ENCODE measurements at regions not wholly inside any gene's neighbourhood (a gene's known extent, or its start where the extent isn't known, plus 50 kb on each side); places are given as distances from the start of the nearest gene placed in this dataset.

- Histone ChIP-seq H2AK5ac (ENCODE audit: low read depth, low read length) (no peak overlapping the region), H2BK20ac (ENCODE audit: low read length) (no peak overlapping the region), H2BK15ac (ENCODE audit: low read length) (no peak overlapping the region), H2BK5ac (ENCODE audit: low read depth, low read length) (no peak overlapping the region), H2BK12ac (ENCODE audit: low read depth, low read length) (no peak overlapping the region), H3K9ac (replicated peaks in 1 of 4; ENCODE audit: extremely low read depth in 1 of 4, low read depth in 3 of 4, low read length in 3 of 4) (no peak overlapping the region), H3K14ac (ENCODE audit: insufficient read length) (no peak overlapping the region), H3K4me1 (replicated peaks in 1 of 4; ENCODE audit: control insufficient read depth in 3 of 4, insufficient read depth in 4 of 4, low read length in 3 of 4) (peaks cover 0 to 3% (median 0%) of the 10 kb centered on the region in 4 experiments; a peak in 1 of 7 replicates), H3K23ac (ENCODE audit: insufficient read length) (no peak overlapping the region), H3K56ac (replicated peaks; ENCODE audit: insufficient read length, low read depth, low read length) (no peak overlapping the region), H4K91ac (replicated peaks; ENCODE audit: insufficient read length, low read length) (no peak overlapping the region), H3K4me2 (ENCODE audit: insufficient read depth in 1 of 2, low read depth in 2 of 2, low read length in 2 of 2) (no peak overlapping the region), H3K4ac (replicated peaks; ENCODE audit: insufficient read length, low read depth, low read length) (no peak overlapping the region), H3K27ac (ENCODE audit: low read depth, low read length) (no peak overlapping the region), H2BK120ac (replicated peaks; ENCODE audit: low read depth, low read length) (no peak overlapping the region), H3K18ac (ENCODE audit: extremely low read depth, low read length) (no peak overlapping the region), H2AFZ (ENCODE audit: low read length) (no peak overlapping the region), H4K8ac (ENCODE audit: extremely low read depth, insufficient read depth, low read length) (no peak overlapping the region), H3K36me3 (ENCODE audit: control insufficient read depth in 2 of 4, insufficient read depth in 4 of 4, low read length in 3 of 4) (no peaks in the 10 kb centered on the region), H4K20me1 (replicated peaks in 1 of 2; ENCODE audit: control insufficient read depth in 1 of 2, insufficient read depth in 2 of 2, low read length in 2 of 2) (peaks cover 0 to 3% of the 10 kb centered on the region in 2 experiments), H3K23me2 (ENCODE audit: low read depth, low read length) (no peaks in the 10 kb centered on the region), H3K79me2 (ENCODE audit: control insufficient read depth in 1 of 2, insufficient read depth in 2 of 2, low read length in 2 of 2) (peaks cover 0 to 2% of the 10 kb centered on the region in 2 experiments; a peak in 1 of 4 replicates), H3K4me3 (ENCODE audit: extremely low read depth in 1 of 4, insufficient read depth in 2 of 4, low read depth in 3 of 4, low read length in 4 of 4) (no peak overlapping the region), H3K9me3 (ENCODE audit: insufficient read depth in 2 of 2, low read depth in 1 of 2, low read length in 1 of 2) (no peaks in the 10 kb centered on the region), H3K27me3 (replicated peaks in 1 of 4; ENCODE audit: control insufficient read depth in 3 of 4, extremely low read depth in 1 of 4, insufficient read depth in 3 of 4, low read length in 3 of 4) (no peaks in the 10 kb centered on the region), H3K79me1 (ENCODE audit: low read depth, low read length) (no peaks in the 10 kb centered on the region), H4K5ac (ENCODE audit: insufficient read length, low read depth, low read length) (no peak overlapping the region)
- FAIRE-seq: peak; percentile 39
- POLR2A ChIA-PET (ENCODE audit: partially characterized antibody): no interaction called here
- no peak for DNase-seq (ENCODE audit: low read depth in 1 of 2, low spot score in 2 of 2)
- WGBS, 2 experiments (ENCODE audit: extremely low coverage in 1 of 2, insufficient coverage in 1 of 2, insufficient read length in 1 of 2, insufficient replicate concordance in 2 of 2, low coverage in 1 of 2, low lambda C conversion rate in 2 of 2, missing lambda C conversion rate in 1 of 2): 87% methylated on average over 10 of the region's 10 CpGs; no CpG with 5 or more reads in 1 of the 2 experiments
- CTCF ChIA-PET (ENCODE audit: partially characterized antibody): interaction anchor here (0.7 to 15.0 kb wide), 2 partner anchors 15 to 137 kb away, joined by 3 to 195 read pairs; no protein-coding TSS in a partner anchor
- TF ChIP-seq KDM4A (IDR thresholded peaks at IDR 0.05; ENCODE audit: low read depth, low read length, severe bottlenecking): no peak
- TF ChIP-seq EZH2 (IDR thresholded peaks at IDR 0.05; ENCODE audit: low read depth, low read length, severe bottlenecking): no peak
- no peak for TF ChIP-seq GTF2F1 (IDR thresholded peaks at IDR 0.05; ENCODE audit: borderline replicate concordance, low read depth, low read length)
- no peak for TF ChIP-seq POLR2AphosphoS5 (IDR thresholded peaks at IDR 0.05; ENCODE audit: low read depth, low read length)
- no peak for TF ChIP-seq ATF2 (IDR thresholded peaks at IDR 0.05; ENCODE audit: low read length)
- TF ChIP-seq YY1 (IDR thresholded peaks at IDR 0.05; ENCODE audit: low read depth, low read length): no peak
- no peak for TF ChIP-seq ASH2L (IDR thresholded peaks at IDR 0.05; ENCODE audit: low read length)
- TF ChIP-seq CHD1 (IDR thresholded peaks at IDR 0.05; ENCODE audit: low read depth, low read length): no peak
- no peak for TF ChIP-seq RFX5 (IDR thresholded peaks at IDR 0.05; ENCODE audit: borderline replicate concordance, low read depth, low read length)
Measured at GRCh38 chr9:621201-621855, 220.2 kb upstream of the DMRT1 start.

All from H1 (cell line).